ENCODE measurements at regions not wholly inside any gene's neighbourhood (a gene's known extent, or its start where the extent isn't known, plus 50 kb on each side); places are given as distances from the start of the nearest gene placed in this dataset.

DNA sequence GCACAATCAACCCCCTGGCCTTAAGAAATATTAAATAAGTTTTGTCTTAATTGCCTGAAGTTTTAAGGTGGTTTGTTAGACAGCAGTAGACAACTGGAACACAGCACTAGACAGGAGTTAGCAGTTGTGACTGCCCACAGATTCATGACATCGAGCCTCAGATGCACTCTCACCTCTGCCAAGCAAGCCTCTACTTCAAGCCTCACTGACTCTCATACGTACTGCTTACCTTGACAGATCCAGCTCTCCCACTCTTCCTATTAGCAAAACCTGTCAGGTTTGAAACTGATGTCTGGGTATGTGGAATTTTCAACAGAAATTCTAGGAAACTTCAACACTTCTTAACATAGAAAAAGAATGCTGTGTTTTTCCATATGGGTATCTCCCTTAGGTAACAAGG lies 382.9 kb upstream of the DPH6 start:
- TF ChIP-seq, protein P1, sequence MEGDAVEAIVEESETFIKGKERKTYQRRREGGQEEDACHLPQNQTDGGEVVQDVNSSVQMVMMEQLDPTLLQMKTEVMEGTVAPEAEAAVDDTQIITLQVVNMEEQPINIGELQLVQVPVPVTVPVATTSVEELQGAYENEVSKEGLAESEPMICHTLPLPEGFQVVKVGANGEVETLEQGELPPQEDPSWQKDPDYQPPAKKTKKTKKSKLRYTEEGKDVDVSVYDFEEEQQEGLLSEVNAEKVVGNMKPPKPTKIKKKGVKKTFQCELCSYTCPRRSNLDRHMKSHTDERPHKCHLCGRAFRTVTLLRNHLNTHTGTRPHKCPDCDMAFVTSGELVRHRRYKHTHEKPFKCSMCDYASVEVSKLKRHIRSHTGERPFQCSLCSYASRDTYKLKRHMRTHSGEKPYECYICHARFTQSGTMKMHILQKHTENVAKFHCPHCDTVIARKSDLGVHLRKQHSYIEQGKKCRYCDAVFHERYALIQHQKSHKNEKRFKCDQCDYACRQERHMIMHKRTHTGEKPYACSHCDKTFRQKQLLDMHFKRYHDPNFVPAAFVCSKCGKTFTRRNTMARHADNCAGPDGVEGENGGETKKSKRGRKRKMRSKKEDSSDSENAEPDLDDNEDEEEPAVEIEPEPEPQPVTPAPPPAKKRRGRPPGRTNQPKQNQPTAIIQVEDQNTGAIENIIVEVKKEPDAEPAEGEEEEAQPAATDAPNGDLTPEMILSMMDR (conservative IDR thresholded peaks at IDR 0.05; ENCODE audit: low read depth): no peak
- ChIA-PET POLR2A (ENCODE audit: low non-redundant PET) (no interaction called here), CTCF (no interaction called here)
- DNase-seq (ENCODE audit: low spot score): no peak
- no peak overlapping the region for H3K27ac ChIP-seq

GRCh38 chr15:35929740-35930444 lies 383.9 kb upstream of the DPH6 start:
- POLR2A ChIA-PET (ENCODE audit: low non-redundant PET): no interaction called here
- no peak for DNase-seq (ENCODE audit: low spot score)
- H3K27ac ChIP-seq: no peak overlapping the region
- CTCF ChIA-PET: interaction anchor here (0.6 kb wide), 1 partner anchor 179 kb away, joined by 3 read pairs; no protein-coding TSS in a partner anchor
- TF ChIP-seq, protein P1 (conservative IDR thresholded peaks at IDR 0.05; ENCODE audit: low read depth): no peak

DNA sequence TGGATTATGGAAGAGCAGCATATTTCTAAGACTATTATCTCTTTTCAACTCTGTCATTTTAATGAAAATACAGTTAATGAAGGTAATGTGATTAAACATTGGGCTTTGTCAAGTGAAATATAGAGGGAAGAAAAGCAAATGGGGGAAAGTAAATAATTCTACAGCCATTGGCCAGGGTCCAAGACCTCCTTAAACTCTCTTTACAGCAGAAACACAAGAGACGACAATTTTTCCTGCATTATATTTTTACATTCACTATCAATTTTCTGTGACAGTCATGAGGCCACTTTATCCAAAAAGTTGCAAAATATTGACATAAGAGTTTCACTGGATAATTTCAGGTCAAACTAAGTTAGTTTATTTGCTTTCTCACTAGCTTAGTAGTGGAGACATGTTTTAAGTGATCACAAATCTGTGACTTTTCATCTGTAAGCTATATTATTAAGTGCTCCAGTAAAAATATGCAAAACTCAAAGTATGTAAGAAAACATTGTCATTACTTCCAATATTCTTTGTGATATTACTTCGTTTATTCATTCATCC lies 385.9 kb upstream of the DPH6 start:
- H3K27ac ChIP-seq: no peak overlapping the region
- ChIA-PET CTCF (no interaction called here), POLR2A (ENCODE audit: low non-redundant PET) (no interaction called here)
- no peak for DNase-seq (ENCODE audit: low spot score)
- TF ChIP-seq, protein P1 (conservative IDR thresholded peaks at IDR 0.05; ENCODE audit: low read depth): no peak

- POLR2A ChIA-PET (ENCODE audit: low non-redundant PET): no interaction called here
- CTCF ChIA-PET: no interaction called here
Measured at GRCh38 chr15:35932531-35932930, 386.6 kb upstream of the DPH6 start.

DNA sequence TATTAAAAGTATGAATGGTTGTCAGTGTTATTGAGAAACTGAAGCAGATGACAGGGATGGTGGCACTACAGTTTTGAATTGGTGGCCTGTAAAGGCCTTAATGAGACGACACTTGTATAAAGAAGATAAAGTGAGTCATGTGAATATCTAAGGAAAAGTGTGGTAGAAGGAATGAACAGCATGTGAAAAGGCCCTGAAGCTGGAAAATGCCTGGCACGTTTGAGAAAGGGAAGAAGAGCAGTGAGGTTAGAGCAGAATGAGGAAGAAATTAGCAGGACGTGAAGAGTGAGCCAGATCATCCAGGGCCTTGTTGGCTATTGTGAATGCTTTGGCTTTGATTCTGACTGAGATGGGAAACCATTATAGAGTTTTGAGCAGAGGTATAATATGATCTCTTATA lies 387.6 kb upstream of the DPH6 start:
- H3K27ac ChIP-seq: no peak overlapping the region
- TF ChIP-seq, protein P1 (conservative IDR thresholded peaks at IDR 0.05; ENCODE audit: low read depth): no peak
- CTCF ChIA-PET: interaction anchor here (0.6 kb wide), 1 partner anchor 771 kb away, joined by 3 read pairs; no protein-coding TSS in a partner anchor
- DNase-seq (ENCODE audit: low spot score): no peak
- POLR2A ChIA-PET (ENCODE audit: low non-redundant PET): no interaction called here

More at GRCh38 chr15:35932531-35932930, 386.6 kb upstream of the DPH6 start:
- TF ChIP-seq, protein P1 (conservative IDR thresholded peaks at IDR 0.05; ENCODE audit: low read depth): no peak
- DNase-seq (ENCODE audit: low spot score): no peak
- no peak overlapping the region for H3K27ac ChIP-seq

GRCh38 chr15:35934383-35935049 lies 388.6 kb upstream of the DPH6 start:
- TF ChIP-seq, protein P1 (conservative IDR thresholded peaks at IDR 0.05; ENCODE audit: low read depth): no peak
- ChIA-PET POLR2A (ENCODE audit: low non-redundant PET) (no interaction called here), CTCF (interaction anchor here (0.6 kb wide), 2 partner anchors 445 to 770 kb away, joined by 3 read pairs; no protein-coding TSS in a partner anchor)
- H3K27ac ChIP-seq: no peak overlapping the region
- no peak for DNase-seq (ENCODE audit: low spot score)
